Ammon's horn (tissue), 1 donor: ENCODE measurements at regions not wholly inside any gene's neighbourhood (a gene's known extent, or its start where the extent isn't known, plus 50 kb on each side); places are given as distances from the start of the nearest gene placed in this dataset.

Source experiments
- DNase-seq: peaks from one replicate; pipeline ENCODE4 v3.0.0-alpha.2; 2016; ENCODE audit warnings: low spot score

DNA sequence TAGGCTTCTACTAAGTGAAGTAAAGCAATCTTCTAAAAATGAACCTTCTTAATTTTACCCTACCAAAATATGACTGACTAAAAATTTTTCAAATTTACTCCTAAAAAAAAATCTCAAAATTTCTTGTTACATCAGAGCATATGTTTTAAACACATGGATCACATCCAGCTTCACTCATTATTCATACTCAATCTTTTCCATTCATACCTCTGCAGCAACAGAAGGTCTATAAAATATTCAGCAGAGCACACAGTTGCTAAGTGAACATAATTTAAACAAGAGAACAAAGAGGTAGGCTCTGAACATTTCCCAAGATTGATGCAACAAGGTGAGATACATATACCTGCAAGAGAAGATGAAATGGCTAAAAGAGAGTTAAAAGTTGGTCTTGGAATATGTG lies 213.9 kb downstream of the SOD2 start:
- DNase-seq: no peak

- DNase-seq: no peak
Measured at GRCh38 chr6:159473475-159474263, 219.4 kb downstream of the SOD2 start.

GRCh38 chr6:159470397-159470796 lies 222.6 kb downstream of the SOD2 start:
- no peak for DNase-seq

- no peak for DNase-seq
Measured at GRCh38 chr6:159469443-159469842, 223.6 kb downstream of the SOD2 start.

- no peak for DNase-seq
Measured at GRCh38 chr6:159468994-159469393, 224.0 kb downstream of the SOD2 start.

GRCh38 chr6:159467473-159468041 lies 225.5 kb downstream of the SOD2 start:
- DNase-seq: no peak

DNA sequence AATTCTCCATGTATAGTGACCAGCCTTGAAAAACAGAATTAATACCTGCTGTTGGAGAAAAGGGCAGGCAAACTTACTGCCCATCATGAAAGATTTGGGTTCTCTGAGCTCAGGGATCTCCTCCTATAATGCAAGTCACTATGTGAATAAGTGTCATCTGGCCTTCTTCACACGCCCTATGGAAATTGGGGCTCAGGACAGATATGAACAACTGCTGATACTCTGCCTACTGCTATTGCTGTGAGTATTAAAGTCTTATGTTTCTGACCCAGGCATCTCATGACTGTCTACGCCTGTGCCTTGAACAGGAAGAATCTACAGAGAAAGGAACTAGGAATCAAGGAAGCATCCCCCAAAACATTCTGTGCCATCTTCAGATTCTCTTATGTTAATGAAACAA lies 226.1 kb downstream of the SOD2 start:
- no peak for DNase-seq

- no peak for DNase-seq
Measured at GRCh38 chr6:159464816-159465215, 228.2 kb downstream of the SOD2 start.

- DNase-seq: no peak
Measured at GRCh38 chr6:159463119-159463829, 229.8 kb downstream of the SOD2 start.

GRCh38 chr6:159462431-159462830 lies 230.6 kb downstream of the SOD2 start:
- no peak for DNase-seq

DNA sequence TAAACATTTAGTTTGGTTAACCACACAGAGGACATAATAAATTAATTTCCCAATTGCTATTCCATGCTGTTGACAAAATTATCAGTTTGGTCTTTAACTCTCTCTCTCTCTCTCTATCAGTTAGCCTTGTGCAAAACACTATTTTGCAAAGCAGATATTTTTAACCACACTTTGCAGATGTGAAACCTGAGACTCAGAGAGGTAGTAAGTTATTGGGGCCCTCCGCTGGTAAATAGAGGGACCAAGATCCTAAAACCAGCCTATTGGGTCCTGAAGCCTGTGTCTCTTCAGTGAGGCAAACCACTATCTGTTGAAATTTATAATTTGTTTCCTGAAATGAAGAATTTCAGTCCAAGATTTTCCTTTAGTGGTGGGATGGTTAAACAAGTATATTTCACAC lies 231.0 kb downstream of the SOD2 start:
- no peak for DNase-seq

GRCh38 chr6:159461266-159461665 lies 231.8 kb downstream of the SOD2 start:
- no peak for DNase-seq

DNA sequence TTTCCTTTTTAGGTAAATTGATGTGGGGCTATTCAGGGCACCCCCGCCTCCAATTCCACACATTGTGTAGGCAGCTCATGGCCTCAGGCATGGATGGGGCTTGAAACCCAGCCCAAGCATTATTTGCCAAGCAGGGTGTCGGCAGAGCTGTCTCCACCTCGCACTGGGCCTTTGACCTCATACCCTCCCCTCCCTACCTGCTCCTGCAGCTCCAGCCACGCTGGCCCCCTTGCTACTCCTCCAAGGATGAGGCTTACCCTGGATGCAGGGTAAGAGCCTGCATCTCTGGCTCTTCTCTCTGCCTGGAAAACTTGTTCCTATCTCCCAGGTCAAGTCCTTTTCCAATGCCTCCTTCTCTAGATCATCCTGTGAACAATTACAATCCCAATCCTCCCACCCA lies 232.6 kb downstream of the SOD2 start:
- DNase-seq: no peak

DNA sequence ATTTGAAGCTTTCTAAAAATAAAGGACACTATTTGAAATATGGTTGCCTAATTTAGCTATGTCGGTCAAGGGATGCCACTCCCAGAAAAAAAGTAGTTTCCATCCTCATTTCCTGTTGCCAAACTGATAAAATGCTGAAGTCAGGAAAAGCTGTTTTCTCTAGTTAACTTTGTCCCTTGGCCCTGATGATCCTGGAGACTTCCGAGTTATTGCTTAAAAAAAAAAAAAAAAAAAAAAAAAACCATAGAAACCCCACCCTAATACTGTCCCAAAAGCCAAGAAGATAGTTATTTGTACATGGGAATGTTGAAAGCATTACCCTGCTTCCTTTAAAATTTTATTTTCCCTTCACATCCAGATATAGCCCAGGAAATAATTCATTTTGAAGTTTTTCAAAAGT lies 236.7 kb downstream of the SOD2 start:
- no peak for DNase-seq

DNA sequence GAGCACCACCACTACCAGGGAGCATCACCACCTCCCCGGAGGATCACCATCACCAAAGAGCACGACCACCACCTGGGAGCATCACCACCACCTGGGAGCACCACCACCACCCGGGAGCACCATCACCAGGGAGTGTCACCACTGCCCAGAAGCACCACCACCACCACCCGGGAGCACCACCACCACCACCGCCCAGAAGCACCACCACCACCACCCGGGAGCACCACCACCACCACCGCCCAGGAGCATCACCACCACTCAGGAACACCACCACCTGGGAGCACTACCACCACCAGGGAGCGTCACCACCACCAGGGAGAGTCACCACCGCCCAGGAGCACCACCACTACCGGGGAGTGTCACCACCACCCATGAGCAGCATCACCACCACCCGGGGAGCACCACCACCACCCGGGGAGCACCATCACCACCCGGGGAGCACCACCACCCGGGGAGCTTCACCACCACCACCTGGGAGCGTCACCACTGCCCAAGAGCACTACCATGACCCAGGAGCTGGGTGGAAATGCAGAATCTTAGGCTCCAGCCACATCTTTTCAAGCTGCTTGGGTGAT lies 237.3 kb downstream of the SOD2 start:
- DNase-seq: no peak

DNA sequence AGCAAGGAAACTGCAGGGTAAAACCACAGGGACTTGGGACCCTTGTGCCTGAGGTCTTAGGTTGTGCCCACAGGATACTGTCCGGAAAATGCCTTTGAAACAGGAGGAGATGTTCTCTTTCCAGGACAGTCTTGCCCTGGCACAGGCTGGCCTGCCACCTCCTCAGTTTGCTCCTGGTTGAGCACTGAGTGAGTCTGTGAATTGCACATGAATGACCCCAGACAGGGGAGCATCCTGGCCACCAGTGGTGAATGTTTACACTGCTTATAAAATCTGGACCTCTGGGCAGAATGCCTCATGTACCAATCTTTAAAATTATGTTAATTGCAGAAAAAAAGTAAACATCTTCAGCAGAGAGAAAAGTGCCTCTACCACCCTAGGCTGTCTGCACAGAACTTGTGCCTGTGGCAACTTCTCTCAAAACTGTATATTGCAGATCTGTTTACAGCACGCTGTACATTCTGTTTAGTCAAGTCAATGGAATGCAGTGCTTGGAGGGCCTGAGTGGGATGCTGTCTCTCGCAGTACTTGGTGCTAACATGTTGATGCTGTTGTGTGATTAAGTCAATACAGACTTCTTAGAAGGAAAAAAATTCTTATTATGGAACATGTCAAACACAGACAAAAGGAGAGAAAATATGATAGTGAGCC lies 242.1 kb downstream of the SOD2 start:
- DNase-seq: no peak

DNA sequence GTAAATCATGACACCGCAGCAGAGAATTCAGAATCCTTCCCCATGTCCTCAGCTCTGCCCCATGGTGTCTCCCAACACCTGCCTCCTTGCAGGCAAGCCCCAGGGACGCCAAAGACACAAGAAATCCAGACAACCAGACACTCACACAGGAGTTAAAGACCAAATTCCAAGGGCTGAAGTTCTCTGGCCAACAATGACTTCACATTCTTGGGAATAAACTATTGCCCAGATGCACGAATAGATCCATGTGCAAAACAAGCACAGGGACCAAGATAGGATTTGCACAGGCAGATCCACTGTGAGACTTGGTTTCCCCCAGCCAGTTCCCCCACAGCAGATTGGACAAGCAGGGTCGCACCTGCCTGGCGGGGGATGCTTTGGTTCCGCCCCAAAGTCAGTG lies 246.7 kb downstream of the SOD2 start:
- DNase-seq: no peak

GRCh38 chr6:159445351-159445750 lies 247.7 kb downstream of the SOD2 start:
- no peak for DNase-seq

GRCh38 chr6:159444056-159444760 lies 248.8 kb downstream of the SOD2 start:
- no peak for DNase-seq

- no peak for DNase-seq
Measured at GRCh38 chr6:159443417-159443920, 249.6 kb downstream of the SOD2 start.

DNA sequence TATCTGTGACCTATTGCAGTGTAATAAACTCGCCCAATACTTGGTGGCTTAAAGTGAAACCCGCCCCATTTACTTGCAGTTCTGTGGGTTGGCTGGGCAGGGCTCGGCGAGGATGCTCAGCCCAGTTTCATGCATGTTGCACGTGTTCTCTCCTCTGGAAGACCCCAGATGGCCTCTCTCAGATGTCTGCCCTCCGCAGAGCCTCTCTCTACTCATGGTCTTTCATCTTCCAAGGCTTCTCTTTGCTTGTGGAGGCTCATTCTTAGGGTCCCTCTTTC lies 251.4 kb downstream of the SOD2 start:
- DNase-seq: no peak
